Osteoblast (primary cell): ENCODE measurements at regions not wholly inside any gene's neighbourhood (a gene's known extent, or its start where the extent isn't known, plus 50 kb on each side); places are given as distances from the start of the nearest gene placed in this dataset.

Source experiments
- DNase-seq: peaks from one replicate; pipeline ENCODE4 v3.0.0; 2011; ENCODE audit warnings: low spot score, mixed read lengths; ENCODE audit not compliant: insufficient read length; ENCODE audit errors: missing footprints
- H2AFZ ChIP-seq: 2 replicates; pipeline ENCODE4 v1.6.0; 2011; ENCODE audit warnings: mild to moderate bottlenecking, low read length
- H3K27ac ChIP-seq: 2 replicates; pipeline ENCODE4 v1.5.1; 2011; ENCODE audit warnings: mild to moderate bottlenecking, low read depth, low read length, moderate library complexity
- H3K27me3 ChIP-seq: 2 replicates; pipeline ENCODE4 v1.6.0; 2012; ENCODE audit warnings: mild to moderate bottlenecking, control low read depth, inconsistent platforms, low read length, moderate library complexity; ENCODE audit not compliant: insufficient read depth
- H3K36me3 ChIP-seq: 2 replicates; pipeline ENCODE4 v1.5.1; 2011; ENCODE audit warnings: mild to moderate bottlenecking, low read length, control low read depth, moderate library complexity; ENCODE audit not compliant: insufficient read depth
- H3K4me1 ChIP-seq: 2 replicates; pipeline ENCODE4 v1.5.1; 2011; ENCODE audit warnings: mild to moderate bottlenecking, low read length, control low read depth, moderate library complexity; ENCODE audit not compliant: insufficient read depth
- H3K4me2 ChIP-seq: 2 replicates; pipeline ENCODE4 v1.6.0; 2011; ENCODE audit warnings: mild to moderate bottlenecking, low read length; ENCODE audit not compliant: insufficient read depth
- H3K4me3 ChIP-seq: fragments of 200-600 bp; sonication (generic); 3 replicates; pipeline ENCODE4 v1.5.1; 2012; ENCODE audit warnings: mild to moderate bottlenecking, low read length, inconsistent platforms; ENCODE audit not compliant: insufficient read depth
- H3K79me2 ChIP-seq: 2 replicates; pipeline ENCODE4 v1.6.0; 2012; ENCODE audit warnings: mild to moderate bottlenecking, low read length, control low read depth, inconsistent platforms; ENCODE audit not compliant: insufficient read depth
- H3K9me3 ChIP-seq: 2 replicates; pipeline ENCODE4 v1.5.1; 2011; ENCODE audit warnings: low read depth, low read length, control low read depth
- H4K20me1 ChIP-seq: 2 replicates; pipeline ENCODE4 v1.6.0; 2012; ENCODE audit warnings: mild to moderate bottlenecking, low read length, control low read depth; ENCODE audit not compliant: insufficient read depth
- CTCF ChIP-seq: IDR thresholded peaks from 2 replicates; pipeline ENCODE4 v1.5.1; 2011; ENCODE audit warnings: mild to moderate bottlenecking, low read depth, low read length, moderate library complexity; ENCODE audit errors: extremely low read depth

- Histone ChIP-seq H3K27me3 (no peaks in the 10 kb centered on the region), H3K79me2 (no peaks in the 10 kb centered on the region), H4K20me1 (no peaks in the 10 kb centered on the region), H3K9me3 (peaks cover 2% of the 10 kb centered on the region), H2AFZ (no peak overlapping the region), H3K36me3 (no peaks in the 10 kb centered on the region), H3K4me2 (no peak overlapping the region), H3K27ac (no peak overlapping the region), H3K4me3 (no peak overlapping the region), H3K4me1 (no peaks in the 10 kb centered on the region)
- DNase-seq: no peak
- no peak for TF ChIP-seq CTCF
Measured at GRCh38 chr2:16362611-16363010, 303.0 kb downstream of the CYRIA start.

DNA sequence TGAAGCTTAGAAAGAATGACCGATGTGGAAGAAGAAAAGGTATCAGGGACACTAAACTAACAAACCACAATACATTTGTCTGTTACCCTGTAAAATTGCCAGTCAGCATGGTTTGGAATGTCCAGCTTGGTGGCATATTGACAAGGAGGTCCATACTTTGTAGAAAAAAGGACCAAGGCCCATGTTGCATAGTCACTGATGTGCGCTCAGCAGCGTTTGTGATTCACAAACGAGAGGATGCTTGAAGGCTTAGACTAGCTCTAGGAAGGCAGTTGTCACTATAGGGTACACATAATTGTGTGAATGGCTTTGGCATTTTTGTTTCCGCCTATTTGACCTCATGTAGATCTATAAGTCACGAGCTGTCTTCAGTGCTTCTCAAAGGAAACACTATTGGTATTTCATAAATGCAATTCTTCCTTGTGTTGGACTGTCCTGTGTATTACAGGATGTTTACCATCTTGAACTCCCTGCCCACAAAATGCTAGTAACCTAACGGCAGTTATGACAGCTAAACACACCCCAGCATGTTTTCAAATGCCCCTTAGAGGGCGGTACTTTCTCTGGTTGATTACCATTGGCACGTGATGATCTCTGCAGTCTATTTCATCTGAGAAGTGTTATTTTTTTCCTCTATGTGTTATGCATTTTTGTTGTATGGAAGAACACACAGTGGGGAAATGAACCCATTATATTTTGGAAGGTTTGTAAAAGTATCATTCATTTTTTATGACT lies 304.2 kb downstream of the CYRIA start:
- no peak overlapping the region for H3K27ac ChIP-seq
- H3K79me2 ChIP-seq: no peaks in the 10 kb centered on the region
- no peak overlapping the region for H3K4me3 ChIP-seq
- H3K36me3 ChIP-seq: no peaks in the 10 kb centered on the region
- no peak for DNase-seq
- no peaks in the 10 kb centered on the region for H3K27me3 ChIP-seq
- no peak overlapping the region for H3K4me2 ChIP-seq
- TF ChIP-seq CTCF: no peak
- H4K20me1 ChIP-seq: no peaks in the 10 kb centered on the region
- H3K4me1 ChIP-seq: no peaks in the 10 kb centered on the region
- H2AFZ ChIP-seq: no peak overlapping the region
- H3K9me3 ChIP-seq: peaks cover 2% of the 10 kb centered on the region

DNA sequence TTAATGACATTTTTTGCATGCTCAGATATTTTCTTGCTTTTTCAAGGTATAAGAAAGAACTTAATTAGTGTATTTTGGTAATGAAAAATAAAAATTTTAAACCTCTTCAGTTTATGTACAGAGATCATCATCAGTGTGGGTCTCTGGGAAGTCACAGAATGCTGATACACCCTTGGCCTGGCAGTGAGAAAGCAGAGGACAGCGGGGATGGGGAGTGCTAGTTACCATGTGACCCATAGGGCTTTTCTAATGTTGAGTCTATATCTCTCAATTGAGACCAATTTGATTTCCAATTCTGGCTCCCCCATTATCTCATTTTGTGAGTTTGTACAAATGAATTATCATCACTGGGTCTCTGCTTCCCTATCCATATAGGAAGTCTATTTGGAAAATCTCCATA lies 305.7 kb downstream of the CYRIA start:
- DNase-seq: no peak
- Histone ChIP-seq H3K79me2 (no peaks in the 10 kb centered on the region), H3K4me1 (no peaks in the 10 kb centered on the region), H3K36me3 (no peaks in the 10 kb centered on the region), H3K27me3 (no peaks in the 10 kb centered on the region), H3K4me2 (no peak overlapping the region), H3K9me3 (peaks cover 2% of the 10 kb centered on the region), H2AFZ (no peak overlapping the region), H3K27ac (no peak overlapping the region), H3K4me3 (no peak overlapping the region), H4K20me1 (no peaks in the 10 kb centered on the region)
- no peak for TF ChIP-seq CTCF

- Histone ChIP-seq H3K4me1 (no peaks in the 10 kb centered on the region), H3K4me2 (no peak overlapping the region), H4K20me1 (no peaks in the 10 kb centered on the region), H3K4me3 (no peak overlapping the region), H3K27ac (no peak overlapping the region), H2AFZ (no peak overlapping the region), H3K36me3 (no peaks in the 10 kb centered on the region), H3K27me3 (no peaks in the 10 kb centered on the region), H3K79me2 (no peaks in the 10 kb centered on the region), H3K9me3 (peaks cover 2% of the 10 kb centered on the region)
- TF ChIP-seq CTCF: no peak
- no peak for DNase-seq
Measured at GRCh38 chr2:16357188-16357587, 308.4 kb downstream of the CYRIA start.
